Endodermal cell (in vitro differentiated cells): ENCODE measurements at regions not wholly inside any gene's neighbourhood (a gene's known extent, or its start where the extent isn't known, plus 50 kb on each side); places are given as distances from the start of the nearest gene placed in this dataset.

Experiments
- DNase-seq: peaks from one replicate; pipeline ENCODE4 v3.0.0-alpha.2; 2017
- H3K27ac ChIP-seq: 2 replicates; pipeline ENCODE4 v1.5.1; 2013; ENCODE audit warnings: mild to moderate bottlenecking, low read depth, low read length, moderate library complexity
- H3K27me3 ChIP-seq: 2 replicates; pipeline ENCODE4 v1.6.1; 2013; ENCODE audit warnings: mild to moderate bottlenecking, low read length, moderate library complexity; ENCODE audit not compliant: insufficient read depth, control insufficient read depth, poor library complexity, severe bottlenecking
- H3K36me3 ChIP-seq: 2 replicates; pipeline ENCODE4 v1.7.0; 2013; ENCODE audit warnings: mild to moderate bottlenecking, low read length, moderate library complexity; ENCODE audit not compliant: control insufficient read depth, insufficient read depth
- H3K4me1 ChIP-seq: one replicate; pipeline ENCODE4 v1.7.0; 2013; ENCODE audit warnings: low read length; ENCODE audit not compliant: control insufficient read depth, insufficient read depth
- H3K4me3 ChIP-seq: 2 replicates; pipeline ENCODE4 v1.5.1; 2013; ENCODE audit warnings: mild to moderate bottlenecking, low read length, moderate library complexity
- H3K9ac ChIP-seq: 2 replicates; pipeline ENCODE4 v1.6.1; 2013; ENCODE audit warnings: mild to moderate bottlenecking, low read length, moderate library complexity; ENCODE audit not compliant: poor library complexity, severe bottlenecking; ENCODE audit errors: extremely low read depth
- H3K9me3 ChIP-seq: 2 replicates; pipeline ENCODE4 v1.6.1; 2013; ENCODE audit warnings: mild to moderate bottlenecking, low read length, moderate library complexity; ENCODE audit not compliant: control insufficient read depth
- H3K27ac Mint-ChIP-seq: 2 replicates; pipeline ENCODE4 v1.8.0; 2020; ENCODE audit warnings: mixed read lengths
- H3K27me3 Mint-ChIP-seq: 2 replicates; pipeline ENCODE4 v1.8.0; 2021; ENCODE audit warnings: mild to moderate bottlenecking, mixed read lengths; ENCODE audit not compliant: insufficient read depth
- H3K36me3 Mint-ChIP-seq: 2 replicates; pipeline ENCODE4 v1.8.0; 2020; ENCODE audit warnings: low read depth, mixed read lengths
- H3K4me1 Mint-ChIP-seq: 2 replicates; pipeline ENCODE4 v1.8.0; 2020; ENCODE audit warnings: mixed read lengths
- H3K4me3 Mint-ChIP-seq: 2 replicates; pipeline ENCODE4 v1.8.0; 2020; ENCODE audit warnings: mild to moderate bottlenecking, moderate library complexity, mixed read lengths
- H3K9me3 Mint-ChIP-seq: 2 replicates; pipeline ENCODE4 v1.8.0; 2020; ENCODE audit warnings: mild to moderate bottlenecking, mixed read lengths
- CTCF ChIP-seq: fragments of 200-600 bp; sonication (generic); conservative IDR thresholded peaks from 2 replicates; pipeline ENCODE4 v1.5.0; 2021; ENCODE audit warnings: antibody characterized with exemption, mild to moderate bottlenecking
- WGBS, 2 experiments: methylation state at CpG; one replicate each; pipeline versions ENCODE4 v1.1.5 to v1.1.7; 2013; ENCODE audit warnings: missing lambda C conversion rate in 2 of 2, mixed read lengths in 1 of 2; ENCODE audit not compliant: insufficient coverage in 1 of 2, insufficient read length in 1 of 2; 5-methylcytosine and 5-hydroxymethylcytosine counted together

- no peaks in the 10 kb centered on the region for H3K27me3 ChIP-seq
- Mint-ChIP-seq H3K4me3 (no peak overlapping the region), H3K36me3 (peaks cover 5% of the 10 kb centered on the region), H3K9me3 (peaks cover 12% of the 10 kb centered on the region), H3K4me1 (peaks cover 15% of the 10 kb centered on the region), H3K27me3 (no peaks in the 10 kb centered on the region), H3K27ac (no peak overlapping the region)
- DNase-seq = no peak
- no peaks in the 10 kb centered on the region for H3K4me1 ChIP-seq
- no peak overlapping the region for H3K27ac ChIP-seq
- TF ChIP-seq CTCF = no peak
- H3K9ac ChIP-seq = no peak overlapping the region
- no peaks in the 10 kb centered on the region for H3K36me3 ChIP-seq
- no peak overlapping the region for H3K4me3 ChIP-seq
- 92 to 100% methylated on average over 1 of the region's 1 CpG for WGBS, 2 experiments
- peaks cover 15% of the 10 kb centered on the region for H3K9me3 ChIP-seq
These were observed 639.1 kb downstream of the JRKL start for GRCh38 chr11:97028836-97029406.

GRCh38 chr11:97033178-97033577, 643.4 kb downstream of the JRKL start:
- Histone ChIP-seq H3K4me3 (no peak overlapping the region), H3K27me3 (no peaks in the 10 kb centered on the region), H3K27ac (no peak overlapping the region), H3K36me3 (no peaks in the 10 kb centered on the region), H3K9ac (no peak overlapping the region), H3K9me3 (no peaks in the 10 kb centered on the region), H3K4me1 (no peaks in the 10 kb centered on the region)
- Mint-ChIP-seq H3K9me3 (peaks cover 3% of the 10 kb centered on the region), H3K4me3 (no peak overlapping the region), H3K36me3 (peaks cover 3% of the 10 kb centered on the region), H3K27me3 (no peaks in the 10 kb centered on the region), H3K27ac (no peak overlapping the region), H3K4me1 (peaks cover 15% of the 10 kb centered on the region)
- WGBS, 2 experiments = 84 to 90% methylated on average over 5 of the region's 5 CpGs
- no peak for DNase-seq
- no peak for TF ChIP-seq CTCF

- no peak overlapping the region for H3K9ac ChIP-seq
- Mint-ChIP-seq H3K4me3 (no peak overlapping the region), H3K4me1 (no peaks in the 10 kb centered on the region), H3K36me3 (peaks cover 4% of the 10 kb centered on the region), H3K27ac (no peak overlapping the region), H3K27me3 (no peaks in the 10 kb centered on the region), H3K9me3 (peaks cover 14% of the 10 kb centered on the region)
- H3K4me1 ChIP-seq = no peaks in the 10 kb centered on the region
- H3K9me3 ChIP-seq = peaks cover 12% of the 10 kb centered on the region
- DNase-seq = no peak
- H3K27ac ChIP-seq = no peak overlapping the region
- no peaks in the 10 kb centered on the region for H3K36me3 ChIP-seq
- TF ChIP-seq CTCF = no peak
- no peak overlapping the region for H3K4me3 ChIP-seq
- no peaks in the 10 kb centered on the region for H3K27me3 ChIP-seq
- WGBS, 2 experiments = 100% methylated on average over 2 of the region's 3 CpGs
These were observed 658.7 kb downstream of the JRKL start for GRCh38 chr11:97048481-97048880.
